Keratinocyte (primary cell): ENCODE measurements at regions not wholly inside any gene's neighbourhood (a gene's known extent, or its start where the extent isn't known, plus 50 kb on each side); places are given as distances from the start of the nearest gene placed in this dataset.

Experiments
- EZH2 ChIP-seq: IDR thresholded peaks from one replicate; pipeline ENCODE4 v1.6.1; 2012; ENCODE audit warnings: inconsistent platforms, mild to moderate bottlenecking, low read length, moderate library complexity
- TF ChIP-seq, protein P1 (sequence below), 3 experiments: IDR thresholded peaks in 1 of 3; conservative IDR thresholded peaks in 1 of 3; optimal IDR thresholded peaks in 1 of 3; 2 replicates in 2 of 3; 3 replicates in 1 of 3; pipeline versions ENCODE3 to v1.5.1; 2011; ENCODE audit warnings: low read length in 3 of 3, mild to moderate bottlenecking in 3 of 3, moderate library complexity in 2 of 3, control low read depth in 1 of 3, inconsistent platforms in 1 of 3; ENCODE audit not compliant: insufficient read depth in 2 of 3; ENCODE audit errors: extremely low read depth in 1 of 3

GRCh38 chr15:35606450-35606779 lies 60.5 kb upstream of the DPH6 start:
- TF ChIP-seq, protein P1, sequence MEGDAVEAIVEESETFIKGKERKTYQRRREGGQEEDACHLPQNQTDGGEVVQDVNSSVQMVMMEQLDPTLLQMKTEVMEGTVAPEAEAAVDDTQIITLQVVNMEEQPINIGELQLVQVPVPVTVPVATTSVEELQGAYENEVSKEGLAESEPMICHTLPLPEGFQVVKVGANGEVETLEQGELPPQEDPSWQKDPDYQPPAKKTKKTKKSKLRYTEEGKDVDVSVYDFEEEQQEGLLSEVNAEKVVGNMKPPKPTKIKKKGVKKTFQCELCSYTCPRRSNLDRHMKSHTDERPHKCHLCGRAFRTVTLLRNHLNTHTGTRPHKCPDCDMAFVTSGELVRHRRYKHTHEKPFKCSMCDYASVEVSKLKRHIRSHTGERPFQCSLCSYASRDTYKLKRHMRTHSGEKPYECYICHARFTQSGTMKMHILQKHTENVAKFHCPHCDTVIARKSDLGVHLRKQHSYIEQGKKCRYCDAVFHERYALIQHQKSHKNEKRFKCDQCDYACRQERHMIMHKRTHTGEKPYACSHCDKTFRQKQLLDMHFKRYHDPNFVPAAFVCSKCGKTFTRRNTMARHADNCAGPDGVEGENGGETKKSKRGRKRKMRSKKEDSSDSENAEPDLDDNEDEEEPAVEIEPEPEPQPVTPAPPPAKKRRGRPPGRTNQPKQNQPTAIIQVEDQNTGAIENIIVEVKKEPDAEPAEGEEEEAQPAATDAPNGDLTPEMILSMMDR (optimal IDR thresholded peaks at IDR 0.05 in 1 of 3, IDR thresholded peaks at IDR 0.05 in 1 of 3, conservative IDR thresholded peaks at IDR 0.05 in 1 of 3; ENCODE audit: extremely low read depth in 1 of 3, insufficient read depth in 2 of 3, low read length in 3 of 3): no peak
- no peak for TF ChIP-seq EZH2
